NCI-H2081 treated with DMSO at 0.1 percent for 48 hours (cell line): ENCODE measurements at regions not wholly inside any gene's neighbourhood (a gene's known extent, or its start where the extent isn't known, plus 50 kb on each side); places are given as distances from the start of the nearest gene placed in this dataset.

Experiments
- DNase-seq: peaks from one replicate; lab custom pipeline; 2025; lab: John Stamatoyannopoulos, UW

GRCh38 chr5:174834081-174834480, 109.7 kb downstream of the MSX2 start:
- DNase-seq = no peak

GRCh38 chr5:174832811-174833210, 108.4 kb downstream of the MSX2 start:
- DNase-seq = no peak

GRCh38 chr5:174832025-174832424, 107.6 kb downstream of the MSX2 start:
- DNase-seq = no peak

- DNase-seq = no peak
Observed at GRCh38 chr5:174831031-174831660, 106.8 kb downstream of the MSX2 start.

GRCh38 chr5:174829511-174829864, 105.1 kb downstream of the MSX2 start:
- DNase-seq = no peak

- DNase-seq = no peak
Observed at GRCh38 chr5:174828804-174829510, 104.6 kb downstream of the MSX2 start.

GRCh38 chr5:174827558-174827957, 103.2 kb downstream of the MSX2 start:
- no peak for DNase-seq

GRCh38 chr5:174825587-174825986, 101.2 kb downstream of the MSX2 start:
- no peak for DNase-seq

GRCh38 chr5:174818430-174818829, 94.0 kb downstream of the MSX2 start:
- DNase-seq = no peak

- DNase-seq = no peak
Observed at GRCh38 chr5:174817610-174818009, 93.2 kb downstream of the MSX2 start.

- DNase-seq = no peak
Observed at GRCh38 chr5:174816858-174817257, 92.5 kb downstream of the MSX2 start.

- no peak for DNase-seq
Observed at GRCh38 chr5:174811438-174811837, 87.1 kb downstream of the MSX2 start.

- no peak for DNase-seq
Observed at GRCh38 chr5:174810796-174811195, 86.4 kb downstream of the MSX2 start.

- DNase-seq = no peak
Observed at GRCh38 chr5:174807471-174807870, 83.1 kb downstream of the MSX2 start.

- no peak for DNase-seq
Observed at GRCh38 chr5:174806729-174807128, 82.3 kb downstream of the MSX2 start.

GRCh38 chr5:174801798-174802197, 77.4 kb downstream of the MSX2 start:
- no peak for DNase-seq

- no peak for DNase-seq
Observed at GRCh38 chr5:174800435-174800834, 76.1 kb downstream of the MSX2 start.

GRCh38 chr5:174799121-174799520, 74.7 kb downstream of the MSX2 start:
- no peak for DNase-seq

GRCh38 chr5:174798551-174798951, 74.2 kb downstream of the MSX2 start:
- DNase-seq = no peak

GRCh38 chr5:174796711-174797192, 72.4 kb downstream of the MSX2 start:
- DNase-seq = no peak

GRCh38 chr5:174794931-174795672, 70.7 kb downstream of the MSX2 start:
- DNase-seq = no peak

- DNase-seq = no peak
Observed at GRCh38 chr5:174793684-174794328, 69.4 kb downstream of the MSX2 start.

- no peak for DNase-seq
Observed at GRCh38 chr5:174793076-174793475, 68.7 kb downstream of the MSX2 start.
